C4-2B (cell line): ENCODE measurements at regions not wholly inside any gene's neighbourhood (a gene's known extent, or its start where the extent isn't known, plus 50 kb on each side); places are given as distances from the start of the nearest gene placed in this dataset.

Experiments used
- H3K27ac ChIP-seq: fragments of 450-650 bp; 2 replicates; pipeline ENCODE4 v1.5.1; 2017
- ZFX ChIP-seq: fragments of 450-650 bp; IDR thresholded peaks from 2 replicates; pipeline ENCODE4 v1.6.1; 2017
- TF ChIP-seq, protein P1 (sequence below): fragments of 450-650 bp; conservative IDR thresholded peaks from 2 replicates; pipeline ENCODE4 v1.5.1; 2017; ENCODE audit warnings: mild to moderate bottlenecking

DNA sequence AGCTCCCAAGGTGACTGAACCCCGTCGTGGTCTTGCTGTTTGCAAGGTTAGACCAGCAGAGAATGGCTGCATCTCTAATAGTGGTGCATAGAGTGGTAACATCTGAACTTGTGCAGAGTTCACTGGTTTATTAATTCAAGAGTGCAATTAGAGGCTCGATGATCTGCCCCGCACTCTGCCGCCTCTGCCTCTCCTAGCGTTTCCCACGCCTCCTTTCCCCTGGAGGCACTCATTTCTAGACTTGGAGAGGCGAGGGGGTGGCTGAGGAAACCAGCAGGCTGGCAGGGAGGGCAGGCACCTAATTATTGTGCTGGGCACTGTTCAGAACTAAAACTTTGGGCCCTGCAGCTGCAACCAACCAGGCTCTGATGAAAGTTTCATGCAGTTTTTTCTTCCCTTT is 363.5 kb upstream of the EEF2KMT start:
- TF ChIP-seq, protein P1, sequence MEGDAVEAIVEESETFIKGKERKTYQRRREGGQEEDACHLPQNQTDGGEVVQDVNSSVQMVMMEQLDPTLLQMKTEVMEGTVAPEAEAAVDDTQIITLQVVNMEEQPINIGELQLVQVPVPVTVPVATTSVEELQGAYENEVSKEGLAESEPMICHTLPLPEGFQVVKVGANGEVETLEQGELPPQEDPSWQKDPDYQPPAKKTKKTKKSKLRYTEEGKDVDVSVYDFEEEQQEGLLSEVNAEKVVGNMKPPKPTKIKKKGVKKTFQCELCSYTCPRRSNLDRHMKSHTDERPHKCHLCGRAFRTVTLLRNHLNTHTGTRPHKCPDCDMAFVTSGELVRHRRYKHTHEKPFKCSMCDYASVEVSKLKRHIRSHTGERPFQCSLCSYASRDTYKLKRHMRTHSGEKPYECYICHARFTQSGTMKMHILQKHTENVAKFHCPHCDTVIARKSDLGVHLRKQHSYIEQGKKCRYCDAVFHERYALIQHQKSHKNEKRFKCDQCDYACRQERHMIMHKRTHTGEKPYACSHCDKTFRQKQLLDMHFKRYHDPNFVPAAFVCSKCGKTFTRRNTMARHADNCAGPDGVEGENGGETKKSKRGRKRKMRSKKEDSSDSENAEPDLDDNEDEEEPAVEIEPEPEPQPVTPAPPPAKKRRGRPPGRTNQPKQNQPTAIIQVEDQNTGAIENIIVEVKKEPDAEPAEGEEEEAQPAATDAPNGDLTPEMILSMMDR = no peak
- no peak for TF ChIP-seq ZFX
- H3K27ac ChIP-seq = no peak overlapping the region

DNA sequence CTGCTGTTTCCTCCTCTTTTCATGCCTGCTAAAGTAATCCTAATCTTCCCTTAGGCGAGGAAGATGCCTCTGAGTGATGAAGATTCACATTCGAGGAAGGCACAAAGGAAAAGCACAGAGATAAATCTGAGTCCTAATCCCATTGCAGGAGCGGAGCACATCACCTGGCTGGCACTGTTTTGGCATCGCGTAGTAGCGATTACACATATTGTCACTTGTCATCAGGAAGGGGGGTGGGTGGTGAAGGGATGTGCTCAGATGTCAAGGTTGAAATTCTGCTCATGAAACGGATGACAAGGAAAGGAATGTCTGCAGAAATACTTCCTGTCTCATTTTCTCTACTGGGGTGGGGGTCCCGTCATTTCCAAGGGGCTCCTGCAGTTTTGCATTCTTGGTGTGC is 363.1 kb upstream of the EEF2KMT start:
- H3K27ac ChIP-seq = no peak overlapping the region
- TF ChIP-seq ZFX = no peak
- TF ChIP-seq, protein P1 = no peak

DNA sequence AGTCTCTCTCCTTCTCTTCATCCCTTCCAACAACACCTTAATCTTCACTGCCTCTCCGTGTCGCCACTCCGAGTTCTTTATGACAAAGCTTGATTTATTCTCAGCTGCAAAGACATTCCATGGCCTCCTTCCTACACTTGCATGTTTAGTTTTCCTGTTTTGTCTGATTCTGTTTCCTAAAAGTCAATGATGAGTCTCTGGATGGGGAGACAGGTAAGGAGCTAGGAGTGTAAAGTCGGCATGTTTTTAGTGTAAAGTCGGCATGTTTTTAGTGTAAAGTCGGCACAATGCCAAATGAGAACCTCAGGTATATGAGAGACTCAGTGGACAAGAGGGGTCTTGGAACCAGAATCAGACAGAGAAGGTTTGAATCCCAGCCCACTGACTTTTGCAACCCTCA is 362.3 kb upstream of the EEF2KMT start:
- no peak overlapping the region for H3K27ac ChIP-seq
- TF ChIP-seq, protein P1 = no peak
- TF ChIP-seq ZFX = no peak

GRCh38 chr16:5455110-5455509 is 357.5 kb upstream of the EEF2KMT start:
- H3K27ac ChIP-seq = no peak overlapping the region
- TF ChIP-seq ZFX = no peak
- TF ChIP-seq, protein P1 = no peak

DNA sequence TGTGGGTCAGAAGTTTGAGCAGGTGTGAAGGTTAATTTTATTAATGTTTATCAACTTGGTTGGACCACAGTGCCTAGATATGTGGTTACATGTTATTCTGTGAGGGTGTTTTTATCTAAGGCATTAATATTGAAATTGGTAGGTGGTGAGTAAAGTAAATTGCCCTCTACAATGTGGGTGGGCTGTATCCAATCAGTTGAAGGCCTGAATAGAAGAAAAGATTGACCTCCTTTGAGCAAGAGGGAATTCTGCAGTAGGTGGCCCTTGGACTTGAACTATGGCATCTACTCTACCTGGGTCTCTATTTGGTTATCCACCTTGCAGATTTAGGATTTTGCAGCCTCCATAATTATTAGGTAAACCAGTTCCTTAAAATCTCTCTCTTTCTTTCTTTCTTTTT is 356.8 kb upstream of the EEF2KMT start:
- no peak overlapping the region for H3K27ac ChIP-seq

GRCh38 chr16:5451641-5452040 is 354.0 kb upstream of the EEF2KMT start:
- H3K27ac ChIP-seq = no peak overlapping the region
- no peak for TF ChIP-seq ZFX
- TF ChIP-seq, protein P1 = no peak

More for the DNA sequence above, 356.8 kb upstream of the EEF2KMT start:
- no peak for TF ChIP-seq ZFX
- TF ChIP-seq, protein P1 = no peak

GRCh38 chr16:5450409-5451104 is 353.0 kb upstream of the EEF2KMT start:
- no peak for TF ChIP-seq ZFX
- TF ChIP-seq, protein P1 = no peak
- no peak overlapping the region for H3K27ac ChIP-seq
